ENCODE measurements at regions not wholly inside any gene's neighbourhood (a gene's known extent, or its start where the extent isn't known, plus 50 kb on each side); places are given as distances from the start of the nearest gene placed in this dataset.
"Not testable (repeated sequence)": the region's sequence is repeated elsewhere in the genome, so short reads cannot be mapped to it uniquely, and the experiment has no call there.

DNA sequence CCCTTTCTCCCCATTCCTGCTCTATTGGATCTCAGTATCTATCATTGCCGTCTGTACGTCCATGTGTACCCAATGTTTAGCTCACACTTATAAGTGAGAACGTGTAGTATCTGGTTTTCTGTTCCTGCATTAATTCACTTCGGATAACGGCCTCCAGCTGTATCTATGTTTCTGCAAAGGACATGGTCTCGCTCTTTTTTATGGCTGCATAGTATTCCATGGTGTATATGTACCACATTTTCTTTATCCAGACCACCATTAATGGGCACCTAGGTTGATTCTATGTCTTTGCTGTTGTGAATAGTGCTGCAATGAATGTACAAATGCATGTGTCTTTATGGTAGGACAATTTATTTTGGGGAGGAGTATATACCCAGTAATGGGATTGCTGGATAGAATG lies 94.4 kb upstream of the MPP7 start:
- H2AFZ ChIP-seq, result no peak overlapping the region
- TF ChIP-seq EZH2phosphoT487 (IDR thresholded peaks at IDR 0.05; ENCODE audit: low read depth, severe bottlenecking, unreplicated experiment) (no peak), EZH2 (IDR thresholded peaks at IDR 0.05; ENCODE audit: borderline replicate concordance) (no peak)
- TF ChIP-seq, protein P1, sequence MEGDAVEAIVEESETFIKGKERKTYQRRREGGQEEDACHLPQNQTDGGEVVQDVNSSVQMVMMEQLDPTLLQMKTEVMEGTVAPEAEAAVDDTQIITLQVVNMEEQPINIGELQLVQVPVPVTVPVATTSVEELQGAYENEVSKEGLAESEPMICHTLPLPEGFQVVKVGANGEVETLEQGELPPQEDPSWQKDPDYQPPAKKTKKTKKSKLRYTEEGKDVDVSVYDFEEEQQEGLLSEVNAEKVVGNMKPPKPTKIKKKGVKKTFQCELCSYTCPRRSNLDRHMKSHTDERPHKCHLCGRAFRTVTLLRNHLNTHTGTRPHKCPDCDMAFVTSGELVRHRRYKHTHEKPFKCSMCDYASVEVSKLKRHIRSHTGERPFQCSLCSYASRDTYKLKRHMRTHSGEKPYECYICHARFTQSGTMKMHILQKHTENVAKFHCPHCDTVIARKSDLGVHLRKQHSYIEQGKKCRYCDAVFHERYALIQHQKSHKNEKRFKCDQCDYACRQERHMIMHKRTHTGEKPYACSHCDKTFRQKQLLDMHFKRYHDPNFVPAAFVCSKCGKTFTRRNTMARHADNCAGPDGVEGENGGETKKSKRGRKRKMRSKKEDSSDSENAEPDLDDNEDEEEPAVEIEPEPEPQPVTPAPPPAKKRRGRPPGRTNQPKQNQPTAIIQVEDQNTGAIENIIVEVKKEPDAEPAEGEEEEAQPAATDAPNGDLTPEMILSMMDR (IDR thresholded peaks at IDR 0.05; ENCODE audit: poor library complexity), result no peak
- WGBS (ENCODE audit: low lambda C conversion rate, missing lambda C conversion rate), result 94% methylated on average over 6 of the region's 6 CpGs

DNA sequence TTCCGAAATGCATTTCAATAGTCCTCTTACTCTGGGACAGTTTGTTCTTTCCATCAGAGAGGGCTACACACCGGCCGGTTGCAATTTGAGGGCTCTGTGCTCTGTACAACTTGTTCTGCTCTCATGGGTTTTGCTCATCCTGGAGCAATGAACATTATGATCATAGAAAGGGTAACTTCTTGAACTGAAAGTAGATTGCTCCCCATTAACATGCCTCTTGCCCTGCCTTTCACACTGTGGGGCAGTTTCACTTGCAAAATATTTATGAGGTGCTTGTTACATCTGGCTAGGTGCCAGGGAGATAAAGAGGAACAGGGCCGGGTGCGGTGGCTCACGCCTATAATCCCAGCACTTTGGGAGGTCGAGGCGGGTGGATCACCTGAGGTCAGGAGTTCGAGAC lies 97.3 kb upstream of the MPP7 start:
- Histone ChIP-seq H3K9me3 (ENCODE audit: low read depth) (no peaks in the 10 kb centered on the region), H3K9me2 (replicated peaks; ENCODE audit: insufficient read depth) (no peaks in the 10 kb centered on the region), H3K36me3 (replicated peaks; ENCODE audit: insufficient read depth, low read depth) (peaks cover 3% of the 10 kb centered on the region), H3K79me2 (no peaks in the 10 kb centered on the region), H3K27me3 (no peaks in the 10 kb centered on the region), H2AFZ (no peak overlapping the region), H4K20me1 (ENCODE audit: insufficient read depth, poor library complexity, severe bottlenecking) (no peaks in the 10 kb centered on the region), H3K4me3 (no peak overlapping the region), H3K27ac (no peak overlapping the region), H3K4me1 (ENCODE audit: insufficient read depth) (peaks cover 4% of the 10 kb centered on the region), H3K4me2 (no peak overlapping the region)
- 69% methylated on average over 9 of the region's 9 CpGs for WGBS (ENCODE audit: low lambda C conversion rate, missing lambda C conversion rate)
- no peak for DNase-seq (ENCODE audit: low spot score)
- TF ChIP-seq EZH2phosphoT487 (IDR thresholded peaks at IDR 0.05; ENCODE audit: low read depth, severe bottlenecking, unreplicated experiment), result no peak
- TF ChIP-seq, protein P1 (IDR thresholded peaks at IDR 0.05; ENCODE audit: poor library complexity), result no peak
- no peak for TF ChIP-seq EZH2 (IDR thresholded peaks at IDR 0.05; ENCODE audit: borderline replicate concordance)

More for the DNA sequence above, 94.4 kb upstream of the MPP7 start:
- Histone ChIP-seq H3K4me1 (ENCODE audit: insufficient read depth) (peaks cover 4% of the 10 kb centered on the region), H3K9me2 (replicated peaks; ENCODE audit: insufficient read depth) (no peaks in the 10 kb centered on the region), H3K36me3 (replicated peaks; ENCODE audit: insufficient read depth, low read depth) (peaks cover 3% of the 10 kb centered on the region), H3K4me2 (no peak overlapping the region), H3K27ac (no peak overlapping the region), H3K79me2 (no peaks in the 10 kb centered on the region), H3K9me3 (ENCODE audit: low read depth) (no peaks in the 10 kb centered on the region), H4K20me1 (ENCODE audit: insufficient read depth, poor library complexity, severe bottlenecking) (no peaks in the 10 kb centered on the region), H3K27me3 (no peaks in the 10 kb centered on the region), H3K4me3 (no peak overlapping the region)
- no peak for DNase-seq (ENCODE audit: low spot score)

DNA sequence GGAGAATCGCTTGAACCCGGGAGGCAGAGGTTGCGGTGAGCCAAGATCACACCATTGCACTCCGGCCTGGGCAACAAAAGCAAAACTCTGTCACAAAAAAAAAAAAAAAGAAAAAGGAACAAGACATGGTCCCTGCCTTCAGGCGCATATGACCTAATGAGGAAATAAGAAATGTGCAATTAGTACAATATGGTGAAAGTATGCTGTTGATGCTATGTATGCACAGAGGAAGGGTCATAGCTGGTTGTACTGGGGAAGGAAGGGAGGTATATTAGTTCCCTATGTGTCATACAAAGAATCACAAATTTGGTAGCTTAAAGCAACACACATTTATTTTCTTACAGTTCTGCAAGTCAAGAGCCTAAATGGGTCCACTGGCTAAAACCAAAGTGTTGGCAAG lies 97.8 kb upstream of the MPP7 start:
- Histone ChIP-seq H3K27me3 (no peaks in the 10 kb centered on the region), H3K4me3 (no peak overlapping the region), H3K27ac (no peak overlapping the region), H3K9me2 (replicated peaks; ENCODE audit: insufficient read depth) (no peaks in the 10 kb centered on the region), H3K4me2 (no peak overlapping the region), H2AFZ (no peak overlapping the region), H3K4me1 (ENCODE audit: insufficient read depth) (peaks cover 4% of the 10 kb centered on the region), H4K20me1 (ENCODE audit: insufficient read depth, poor library complexity, severe bottlenecking) (no peaks in the 10 kb centered on the region), H3K9me3 (ENCODE audit: low read depth) (no peaks in the 10 kb centered on the region), H3K36me3 (replicated peaks; ENCODE audit: insufficient read depth, low read depth) (peaks cover 3% of the 10 kb centered on the region), H3K79me2 (no peaks in the 10 kb centered on the region)
- no peak for DNase-seq (ENCODE audit: low spot score)
- 97% methylated on average over 3 of the region's 5 CpGs for WGBS (ENCODE audit: low lambda C conversion rate, missing lambda C conversion rate)
- no peak for TF ChIP-seq EZH2phosphoT487 (IDR thresholded peaks at IDR 0.05; ENCODE audit: low read depth, severe bottlenecking, unreplicated experiment)
- TF ChIP-seq, protein P1 (IDR thresholded peaks at IDR 0.05; ENCODE audit: poor library complexity), result no peak
- TF ChIP-seq EZH2 (IDR thresholded peaks at IDR 0.05; ENCODE audit: borderline replicate concordance), result no peak

DNA sequence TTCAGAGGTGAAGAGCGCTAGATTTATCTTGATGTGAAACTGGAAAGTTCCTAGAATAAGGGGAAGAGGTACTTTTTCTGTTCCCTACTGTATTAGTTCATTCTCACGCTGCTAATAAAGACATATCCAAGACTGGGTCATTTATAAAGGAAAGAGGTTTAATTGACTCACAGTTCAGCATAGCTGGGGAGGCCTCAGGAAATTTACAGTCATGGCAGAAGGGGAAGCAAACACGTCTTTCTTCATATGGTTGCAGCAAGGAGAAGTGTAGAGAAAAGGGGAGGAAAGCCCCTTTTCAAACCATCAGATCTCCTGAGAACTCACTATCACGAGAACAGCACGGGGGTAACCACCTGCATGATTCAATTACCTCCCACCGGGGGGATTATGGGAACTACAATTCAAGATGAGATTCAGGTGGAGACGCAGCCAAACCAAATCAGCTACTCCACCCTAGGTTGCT lies 99.8 kb upstream of the MPP7 start:
- not testable (repeated sequence) for H3K4me1 ChIP-seq (ENCODE audit: insufficient read depth); H3K79me2 ChIP-seq; H3K9me2 ChIP-seq (replicated peaks; ENCODE audit: insufficient read depth); H3K4me2 ChIP-seq; H3K27ac ChIP-seq; H2AFZ ChIP-seq; H3K9me3 ChIP-seq (ENCODE audit: low read depth); DNase-seq (ENCODE audit: low spot score); H3K36me3 ChIP-seq (replicated peaks; ENCODE audit: insufficient read depth, low read depth); H4K20me1 ChIP-seq (ENCODE audit: insufficient read depth, poor library complexity, severe bottlenecking); H3K27me3 ChIP-seq; H3K4me3 ChIP-seq
- 74% methylated on average over 7 of the region's 7 CpGs for WGBS (ENCODE audit: low lambda C conversion rate, missing lambda C conversion rate)

Data from hepatocyte (in vitro differentiated cells).